GM13976 (cell line): ENCODE measurements at regions not wholly inside any gene's neighbourhood (a gene's known extent, or its start where the extent isn't known, plus 50 kb on each side); places are given as distances from the start of the nearest gene placed in this dataset.

Experiments
- DNase-seq: peaks from one replicate; pipeline ENCODE4 v3.0.0; 2012; ENCODE audit warnings: low spot score
- in situ Hi-C: fragments of 300-500 bp; cut with MboI; formaldehyde crosslinking; loops from one replicate; pipeline ENCODE4 v1.12.0; 2022; ENCODE audit warnings: low sequenced_read_pairs, mixed read lengths, inconsistent platforms; ENCODE audit not compliant: unreplicated experiment
- TF ChIP-seq, protein P1 (sequence below): IDR thresholded peaks from 2 replicates; pipeline ENCODE4 v1.5.1; 2012; ENCODE audit warnings: borderline replicate concordance, mild to moderate bottlenecking; ENCODE audit not compliant: insufficient read depth; ENCODE audit errors: extremely low read depth, missing control alignments, control extremely low read depth

DNA sequence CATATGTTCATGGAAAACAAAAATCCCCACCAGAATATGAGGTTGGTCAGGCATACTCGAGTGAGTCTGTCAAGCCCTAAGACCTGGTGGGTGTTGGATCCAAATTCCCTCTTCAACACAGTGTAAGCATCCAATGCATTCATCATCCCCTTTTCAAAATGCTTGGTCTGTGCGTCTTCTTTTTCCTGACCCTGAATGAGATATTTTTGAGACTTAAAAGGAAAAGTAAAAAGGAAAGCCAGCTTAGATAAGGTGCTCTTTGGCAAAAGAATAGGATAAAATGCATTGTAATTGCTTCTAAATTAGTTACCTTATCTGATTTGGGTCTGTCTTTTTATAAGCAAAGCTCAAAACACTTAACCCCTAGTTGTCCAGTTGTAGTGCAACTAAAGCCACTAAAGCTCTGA, 331.5 kb downstream of the PTEN start:
- in situ Hi-C loops: no loop called here
- no peak for DNase-seq
- TF ChIP-seq, protein P1, sequence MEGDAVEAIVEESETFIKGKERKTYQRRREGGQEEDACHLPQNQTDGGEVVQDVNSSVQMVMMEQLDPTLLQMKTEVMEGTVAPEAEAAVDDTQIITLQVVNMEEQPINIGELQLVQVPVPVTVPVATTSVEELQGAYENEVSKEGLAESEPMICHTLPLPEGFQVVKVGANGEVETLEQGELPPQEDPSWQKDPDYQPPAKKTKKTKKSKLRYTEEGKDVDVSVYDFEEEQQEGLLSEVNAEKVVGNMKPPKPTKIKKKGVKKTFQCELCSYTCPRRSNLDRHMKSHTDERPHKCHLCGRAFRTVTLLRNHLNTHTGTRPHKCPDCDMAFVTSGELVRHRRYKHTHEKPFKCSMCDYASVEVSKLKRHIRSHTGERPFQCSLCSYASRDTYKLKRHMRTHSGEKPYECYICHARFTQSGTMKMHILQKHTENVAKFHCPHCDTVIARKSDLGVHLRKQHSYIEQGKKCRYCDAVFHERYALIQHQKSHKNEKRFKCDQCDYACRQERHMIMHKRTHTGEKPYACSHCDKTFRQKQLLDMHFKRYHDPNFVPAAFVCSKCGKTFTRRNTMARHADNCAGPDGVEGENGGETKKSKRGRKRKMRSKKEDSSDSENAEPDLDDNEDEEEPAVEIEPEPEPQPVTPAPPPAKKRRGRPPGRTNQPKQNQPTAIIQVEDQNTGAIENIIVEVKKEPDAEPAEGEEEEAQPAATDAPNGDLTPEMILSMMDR: no peak

DNA sequence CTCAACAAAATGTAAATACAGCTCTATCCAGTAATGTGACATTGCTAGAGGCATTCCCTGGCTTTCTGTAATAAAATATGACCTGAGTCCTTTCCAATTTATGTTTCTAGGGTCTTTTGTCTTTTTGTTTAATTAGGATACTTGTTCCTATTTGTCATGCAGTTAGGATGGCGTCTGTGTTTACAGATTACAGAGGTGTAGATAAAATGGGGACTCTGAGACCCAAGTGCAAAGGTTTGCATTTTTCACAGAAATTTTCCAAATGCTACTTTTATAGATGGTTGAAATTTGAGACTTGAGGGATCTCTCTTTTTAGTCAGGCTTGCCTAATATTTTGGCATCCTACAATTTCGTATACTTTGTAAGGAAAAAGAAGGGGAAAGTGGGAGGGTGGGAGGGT, 332.4 kb downstream of the PTEN start:
- no peak for DNase-seq
- TF ChIP-seq, protein P1: no peak
- in situ Hi-C loops: no loop called here

GRCh38 chr10:88196291-88196690, 332.9 kb downstream of the PTEN start:
- in situ Hi-C loops: no loop called here
- TF ChIP-seq, protein P1: no peak
- DNase-seq: no peak

DNA sequence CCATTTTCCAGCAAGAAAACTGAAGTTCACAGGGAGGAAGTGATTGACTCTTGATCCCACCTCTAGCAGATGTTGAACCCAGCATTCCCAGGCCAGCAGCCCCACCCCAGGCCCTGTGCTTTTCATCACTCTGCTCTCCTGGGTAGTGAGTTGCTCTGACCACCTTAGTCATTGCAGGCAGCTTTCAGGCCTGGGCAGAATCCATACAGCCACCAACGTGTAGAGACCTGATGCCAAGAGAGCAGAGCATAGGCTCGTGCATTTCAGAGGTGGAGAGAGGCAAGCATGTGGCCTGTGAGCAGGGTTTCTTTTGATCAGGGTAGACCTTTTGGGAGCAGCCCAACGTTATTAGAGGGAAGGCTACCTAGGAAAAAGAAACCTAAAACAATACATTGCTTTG, 334.6 kb downstream of the PTEN start:
- TF ChIP-seq, protein P1: no peak
- in situ Hi-C loops: no loop called here
- no peak for DNase-seq

GRCh38 chr10:88200312-88201032, 337.0 kb downstream of the PTEN start:
- TF ChIP-seq, protein P1: no peak
- in situ Hi-C loops: no loop called here

GRCh38 chr10:88205842-88206446, 342.5 kb downstream of the PTEN start:
- in situ Hi-C loops: no loop called here
- TF ChIP-seq, protein P1: no peak
- DNase-seq: no peak

More at GRCh38 chr10:88200312-88201032, 337.0 kb downstream of the PTEN start:
- no peak for DNase-seq
